K562 (cell line): ENCODE measurements at regions not wholly inside any gene's neighbourhood (a gene's known extent, or its start where the extent isn't known, plus 50 kb on each side); places are given as distances from the start of the nearest gene placed in this dataset.

ENCODE experiments used
- ATAC-seq: fragments of 200-7000 bp; cut with Tn5 transposase; 3 replicates; pipeline ENCODE4 v1.9.1; 2020; ENCODE audit warnings: moderate library complexity
- BruUV-seq: library from RNA; stranded (reverse); fragments of 400-500 nt; replicated peaks from 2 replicates; lab custom pipeline; 2021; lab: Mats Ljungman, UMichigan
- CTCF ChIA-PET: fragments of 300-600 bp; formaldehyde crosslinking; extraction: SDS; loops from one replicate; lab custom pipeline; 2021; ENCODE audit warnings: low intra/inter-chr PET ratio; lab: Yijun Ruan, JAX
- POLR2A ChIA-PET: fragments of 300-600, 350-650 bp; sonication (Branson Sonifier 250); formaldehyde crosslinking; extraction: SDS; loops from one replicate; lab custom pipeline; 2021; ENCODE audit warnings: antibody characterized with exemption, inconsistent platforms; lab: Yijun Ruan, JAX
- DNase-seq, 4 experiments: peaks; one replicate each; pipeline versions ENCODE4 v3.0.0 to v3.0.0-alpha.2; 2011 to 2018; ENCODE audit warnings: low spot score in 3 of 4, mixed read lengths in 3 of 4; ENCODE audit errors: extremely low read depth in 1 of 4
- FAIRE-seq: peaks from 2 replicates; lab custom pipeline; 2011; peaks lifted over from hg19 to GRCh38; lab: Jason Lieb, UNC
- H2AFZ ChIP-seq: 2 replicates; pipeline ENCODE4 v1.6.0; 2011; ENCODE audit warnings: low read depth, low read length, control low read depth, inconsistent platforms
- H3K27ac ChIP-seq: fragments of 200-600 bp; 3 replicates; pipeline ENCODE4 v1.8.0; 2011; ENCODE audit warnings: low read depth, mild to moderate bottlenecking, control low read depth, inconsistent platforms, low read length, moderate library complexity, mixed read lengths; ENCODE audit errors: extremely low read depth
- H3K27me3 ChIP-seq, 2 experiments: fragments of 300-600 bp in 1 of 2; 2 replicates in 1 of 2; 3 replicates in 1 of 2; pipeline versions ENCODE4 v1.6.0 to v1.8.0; 2011; ENCODE audit warnings: inconsistent platforms in 2 of 2, low read length in 2 of 2, mild to moderate bottlenecking in 1 of 2, mixed read lengths in 1 of 2, moderate library complexity in 1 of 2; ENCODE audit not compliant: control insufficient read depth in 2 of 2, insufficient read depth in 2 of 2
- H3K36me3 ChIP-seq: fragments of 300-600 bp; 3 replicates; pipeline ENCODE4 v1.8.0; 2011; ENCODE audit warnings: mild to moderate bottlenecking, low read length, inconsistent platforms; ENCODE audit not compliant: control insufficient read depth, insufficient read depth
- H3K4me1 ChIP-seq, 2 experiments: fragments of 200-600 bp in 1 of 2; replicated peaks in 1 of 2; 2 replicates in 1 of 2; 3 replicates in 1 of 2; pipeline versions ENCODE4 v1.5.1 to v1.8.0; 2011; ENCODE audit warnings: inconsistent platforms in 2 of 2, low read length in 2 of 2, mild to moderate bottlenecking in 1 of 2, mixed read lengths in 1 of 2, moderate library complexity in 1 of 2; ENCODE audit not compliant: control insufficient read depth in 2 of 2, insufficient read depth in 2 of 2
- H3K4me2 ChIP-seq: 2 replicates; pipeline ENCODE4 v1.6.1; 2011; ENCODE audit warnings: low read length, control low read depth, inconsistent platforms, mixed read lengths; ENCODE audit not compliant: insufficient read depth
- H3K4me3 ChIP-seq: fragments of 200-600 bp; sonication (generic), shearing (Covaris generic); 2 replicates; pipeline ENCODE4 v1.5.1; 2016; ENCODE audit warnings: control low read depth, inconsistent platforms
- H3K79me2 ChIP-seq: fragments of 200-600 bp; 3 replicates; pipeline ENCODE4 v1.8.0; 2011; ENCODE audit warnings: low read length, inconsistent platforms; ENCODE audit not compliant: control insufficient read depth, insufficient read depth
- H3K9ac ChIP-seq, 2 experiments: 2 replicates each; pipeline versions ENCODE4 v1.6.0 to v1.6.1; 2011; ENCODE audit warnings: low read depth in 2 of 2, low read length in 2 of 2, control low read depth in 1 of 2, inconsistent platforms in 1 of 2, mild to moderate bottlenecking in 1 of 2, mixed read lengths in 1 of 2; ENCODE audit not compliant: insufficient read depth in 1 of 2
- H3K9me1 ChIP-seq: one replicate; pipeline ENCODE4 v1.6.0; 2011; ENCODE audit warnings: inconsistent platforms, mild to moderate bottlenecking, low read length, moderate library complexity; ENCODE audit not compliant: control insufficient read depth, insufficient read depth
- H3K9me3 ChIP-seq: replicated peaks from 2 replicates; pipeline ENCODE4 v1.5.1; 2011; ENCODE audit warnings: low read depth, low read length, inconsistent platforms; ENCODE audit not compliant: control insufficient read depth, insufficient read depth
- H4K20me1 ChIP-seq: replicated peaks from 2 replicates; pipeline ENCODE4 v1.6.1; 2011; ENCODE audit warnings: low read length, inconsistent platforms, mixed read lengths; ENCODE audit not compliant: control insufficient read depth, insufficient read depth
- BRF2 ChIP-seq: IDR thresholded peaks from 3 replicates; pipeline ENCODE4 v1.6.1; 2011; ENCODE audit warnings: borderline replicate concordance, mild to moderate bottlenecking; ENCODE audit not compliant: insufficient read length, insufficient read depth
- CREB3 ChIP-seq: fragments of 450-650 bp; conservative IDR thresholded peaks from 2 replicates; pipeline ENCODE4 v1.6.1; 2016; ENCODE audit warnings: missing genetic modification characterization, low read depth, mild to moderate bottlenecking, missing compliant biosample characterization, moderate library complexity
- GTF2B ChIP-seq: IDR thresholded peaks from 2 replicates; pipeline ENCODE4 v1.6.1; 2011; ENCODE audit not compliant: insufficient read length; ENCODE audit errors: extremely low read depth
- HSF4 ChIP-seq: fragments of 250-450 bp; sonication (Bioruptor Pico); IDR thresholded peaks from 2 replicates; pipeline ENCODE4 v2.1.2; 2022; ENCODE audit warnings: mild to moderate bottlenecking, moderate library complexity, borderline replicate concordance
- MEF2D ChIP-seq: conservative IDR thresholded peaks from 2 replicates; pipeline ENCODE4 v1.6.1; 2016; ENCODE audit warnings: low read depth, missing genetic modification characterization, missing compliant biosample characterization
- NCOA6 ChIP-seq: fragments of 450-650 bp; IDR thresholded peaks from 2 replicates; pipeline ENCODE4 v1.6.1; 2017; ENCODE audit warnings: mild to moderate bottlenecking
- SMARCA5 ChIP-seq: fragments of 450-650 bp; IDR thresholded peaks from 2 replicates; pipeline ENCODE4 v1.6.1; 2016
- SNAPC5 ChIP-seq: fragments of 250-450 bp; sonication (Bioruptor Pico); IDR thresholded peaks from 2 replicates; pipeline ENCODE4 v1.8.0; 2021; ENCODE audit warnings: moderate library complexity, mild to moderate bottlenecking, inconsistent platforms
- SRSF7 ChIP-seq: fragments of 200-400 bp; formaldehyde crosslinking; optimal IDR thresholded peaks from 2 replicates; pipeline ENCODE3; 2017; ENCODE audit warnings: mild to moderate bottlenecking, low read depth, low read length
- ZBTB9 ChIP-seq: fragments of 450-650 bp; formaldehyde crosslinking; IDR thresholded peaks from 2 replicates; pipeline ENCODE4 v1.4.0; 2020; ENCODE audit warnings: mild to moderate bottlenecking, moderate library complexity
- WGBS: fragments of 100-300 bp; shearing (Covaris generic); methylation state at CpG from one replicate; pipeline ENCODE4 v1.1.6; 2016; ENCODE audit warnings: low coverage, mixed read lengths; ENCODE audit not compliant: insufficient coverage; ENCODE audit errors: missing lambda C conversion rate; 5-methylcytosine and 5-hydroxymethylcytosine counted together
- in situ Hi-C: fragments of 300-500 bp; cut with MboI; formaldehyde crosslinking; loops from 4 replicates; pipeline ENCODE4 v1.15.0; 2018; ENCODE audit warnings: inconsistent platforms, mixed read lengths
- intact Hi-C: fragments of 100-400 bp; cut with micrococcal nuclease; formaldehyde crosslinking; loops from 2 replicates; pipeline ENCODE4 v1.14.2; 2022

GRCh38 chr1:4273243-4273642 lies 373.2 kb upstream of the C1orf174 start (continued):
- TF ChIP-seq CREB3 (tag), result no peak
- TF ChIP-seq NCOA6, result no peak
- TF ChIP-seq HSF4 (CRISPR knock-in tag), result no peak
- TF ChIP-seq SMARCA5, result no peak
- no peak for TF ChIP-seq SNAPC5 (CRISPR knock-in tag)
- no peak for TF ChIP-seq ZBTB9 (CRISPR knock-in tag)
- TF ChIP-seq GTF2B, result no peak

GRCh38 chr1:4273747-4274146 lies 373.7 kb upstream of the C1orf174 start:
- FAIRE-seq (no peak), DNase-seq (no peak), ATAC-seq (no peak)
- ChIA-PET POLR2A (no interaction called here), CTCF (no interaction called here)
- WGBS, result 0% methylated on average over 4 of the region's 5 CpGs
- H3K36me3 ChIP-seq, result no peaks in the 10 kb centered on the region
- TF ChIP-seq MEF2D, result no peak
- TF ChIP-seq BRF2, result no peak
- no peak for TF ChIP-seq SRSF7
- intact Hi-C loops, result no loop called here
- H3K9ac ChIP-seq, result no peak overlapping the region
- in situ Hi-C loops, result no loop called here
- H3K4me1 ChIP-seq, result no peaks in the 10 kb centered on the region
- H3K4me2 ChIP-seq, result no peak overlapping the region
- no peaks in the 10 kb centered on the region for H4K20me1 ChIP-seq
- H3K79me2 ChIP-seq, result no peaks in the 10 kb centered on the region
- H3K27ac ChIP-seq, result no peak overlapping the region
- no peak overlapping the region for H3K4me3 ChIP-seq
- no peaks in the 10 kb centered on the region for H3K9me3 ChIP-seq
- H3K9me1 ChIP-seq, result no peaks in the 10 kb centered on the region
- H2AFZ ChIP-seq, result no peak overlapping the region
- no TSS peak for BruUV-seq
- peaks cover 3 to 21% of the 10 kb centered on the region in 2 experiments; a peak in 3 of 5 replicates for H3K27me3 ChIP-seq
